ENCODE measurements at regions not wholly inside any gene's neighbourhood (a gene's known extent, or its start where the extent isn't known, plus 50 kb on each side); places are given as distances from the start of the nearest gene placed in this dataset.

GRCh38 chr2:5094192-5094591 is 598.0 kb upstream of the SOX11 start:
- no peak for DNase-seq (ENCODE audit: low read depth)
- TF ChIP-seq CTCF (IDR thresholded peaks at IDR 0.05; ENCODE audit: control insufficient read depth, insufficient read depth, low read depth, low read length, missing control alignments): no peak
- H3K4me3 ChIP-seq (ENCODE audit: control insufficient read depth, low read depth, low read length): no peak overlapping the region

DNA sequence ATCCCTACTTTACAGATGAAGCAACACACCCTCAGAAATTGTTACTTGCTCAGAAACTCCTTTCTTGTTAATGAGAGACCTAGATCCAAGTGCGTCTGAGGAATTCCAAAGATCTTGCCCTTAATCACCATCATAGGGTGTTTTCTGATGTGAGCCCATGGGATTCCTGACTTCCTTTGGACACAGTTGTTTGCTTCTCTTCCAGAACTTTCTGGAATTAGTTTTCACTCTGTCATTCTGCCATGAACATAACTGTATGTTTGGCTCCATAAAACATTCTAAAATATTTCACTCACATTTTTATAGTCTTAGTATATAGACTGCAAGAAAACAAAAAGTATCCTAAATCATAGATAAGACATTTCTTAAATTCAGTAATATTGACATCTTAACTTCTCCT is 593.9 kb upstream of the SOX11 start:
- H3K4me3 ChIP-seq (ENCODE audit: control insufficient read depth, low read depth, low read length): no peak overlapping the region
- TF ChIP-seq CTCF (IDR thresholded peaks at IDR 0.05; ENCODE audit: control insufficient read depth, insufficient read depth, low read depth, low read length, missing control alignments): no peak
- no peak for DNase-seq (ENCODE audit: low read depth)

DNA sequence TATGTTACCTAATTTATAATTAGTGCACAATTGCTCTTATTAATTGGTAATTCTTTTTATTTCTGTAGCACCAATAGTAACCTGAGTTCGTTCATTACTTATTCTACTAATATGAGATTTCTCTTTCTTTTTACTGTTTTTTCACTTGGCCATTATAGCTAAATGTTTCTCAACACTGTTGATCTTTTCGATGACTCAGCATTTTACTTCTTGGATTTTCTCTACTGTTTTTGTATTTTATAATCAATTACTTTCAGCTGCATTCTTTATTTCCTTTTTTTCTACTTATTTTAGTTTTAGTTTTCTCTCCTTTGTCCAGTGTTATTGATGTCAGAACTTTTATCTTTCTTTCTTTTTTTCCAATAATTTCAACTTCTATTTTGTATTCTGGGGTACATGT is 589.4 kb upstream of the SOX11 start:
- no peak for TF ChIP-seq CTCF (IDR thresholded peaks at IDR 0.05; ENCODE audit: control insufficient read depth, insufficient read depth, low read depth, low read length, missing control alignments)
- H3K4me3 ChIP-seq (ENCODE audit: control insufficient read depth, low read depth, low read length): no peak overlapping the region
- DNase-seq (ENCODE audit: low read depth): no peak

- H3K4me3 ChIP-seq (ENCODE audit: control insufficient read depth, low read depth, low read length): no peak overlapping the region
- TF ChIP-seq CTCF (IDR thresholded peaks at IDR 0.05; ENCODE audit: control insufficient read depth, insufficient read depth, low read depth, low read length, missing control alignments): no peak
- no peak for DNase-seq (ENCODE audit: low read depth)
Observed at GRCh38 chr2:5111581-5111980, 580.6 kb upstream of the SOX11 start.

DNA sequence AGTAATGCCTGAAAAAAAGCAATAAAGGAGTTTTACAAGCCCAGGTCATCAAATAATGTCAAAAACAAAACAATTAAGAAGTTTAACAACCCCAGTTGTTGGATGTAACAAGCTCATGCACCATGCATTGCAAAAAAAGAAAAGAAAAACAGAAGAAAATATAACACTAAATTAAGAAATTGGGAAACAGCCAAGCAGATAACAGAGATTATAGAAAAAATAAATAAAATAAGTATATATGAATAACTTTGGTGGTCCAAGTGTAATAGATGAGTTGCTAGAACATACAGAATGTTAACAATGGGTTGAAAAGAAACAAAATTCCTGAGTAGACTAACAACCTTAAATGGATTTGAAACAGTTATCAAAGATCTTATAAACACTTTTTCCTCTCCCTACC is 573.1 kb upstream of the SOX11 start:
- no peak for TF ChIP-seq CTCF (IDR thresholded peaks at IDR 0.05; ENCODE audit: control insufficient read depth, insufficient read depth, low read depth, low read length, missing control alignments)
- no peak overlapping the region for H3K4me3 ChIP-seq (ENCODE audit: control insufficient read depth, low read depth, low read length)
- DNase-seq (ENCODE audit: low read depth): no peak

DNA sequence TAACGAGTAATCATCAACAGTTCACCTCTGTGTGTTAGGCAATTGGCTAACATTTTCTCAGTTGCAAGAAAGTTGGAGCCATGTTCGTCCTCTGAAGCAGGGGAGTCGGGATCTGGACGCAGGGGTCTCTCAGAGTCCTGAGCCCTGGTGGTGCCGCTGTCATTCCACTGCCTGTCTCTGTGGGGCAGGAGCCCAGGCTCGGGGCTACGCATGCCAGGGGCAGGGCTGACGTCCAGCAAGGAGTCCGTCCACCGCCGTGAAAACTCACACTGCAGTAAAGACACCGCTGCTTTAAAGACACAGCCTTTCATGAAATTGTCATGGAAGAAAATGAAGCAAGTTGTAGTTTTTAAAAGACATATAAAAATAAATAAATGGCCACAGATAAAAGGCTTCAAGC is 571.1 kb upstream of the SOX11 start:
- TF ChIP-seq CTCF (IDR thresholded peaks at IDR 0.05; ENCODE audit: control insufficient read depth, insufficient read depth, low read depth, low read length, missing control alignments): no peak
- no peak for DNase-seq (ENCODE audit: low read depth)
- no peak overlapping the region for H3K4me3 ChIP-seq (ENCODE audit: control insufficient read depth, low read depth, low read length)

DNA sequence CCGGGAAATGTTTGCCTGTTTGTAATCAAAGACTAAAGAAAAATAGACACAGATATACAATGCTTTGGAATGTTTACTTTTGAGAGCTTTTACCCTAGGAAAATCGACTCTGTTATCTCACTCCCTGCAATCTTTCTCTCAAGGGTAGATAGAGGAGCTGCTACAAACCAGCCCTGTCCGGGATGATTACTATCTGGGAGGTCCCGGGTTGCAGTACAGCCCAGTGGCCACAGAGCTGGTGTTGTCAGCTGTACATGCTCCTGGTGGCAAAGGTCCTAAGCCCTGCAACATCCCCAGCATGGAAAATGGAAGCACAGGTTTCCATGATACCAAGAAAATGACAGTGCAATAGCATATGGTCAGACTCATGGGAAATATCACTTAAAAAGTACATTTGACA is 570.5 kb upstream of the SOX11 start:
- no peak for DNase-seq (ENCODE audit: low read depth)
- H3K4me3 ChIP-seq (ENCODE audit: control insufficient read depth, low read depth, low read length): no peak overlapping the region

More for the DNA sequence above, 570.5 kb upstream of the SOX11 start:
- TF ChIP-seq CTCF (IDR thresholded peaks at IDR 0.05; ENCODE audit: control insufficient read depth, insufficient read depth, low read depth, low read length, missing control alignments): no peak
